Peyer's patch (tissue), 4 donors: ENCODE measurements at regions not wholly inside any gene's neighbourhood (a gene's known extent, or its start where the extent isn't known, plus 50 kb on each side); places are given as distances from the start of the nearest gene placed in this dataset.

Experiments used
- DNase-seq, 3 donors: peaks; one replicate each; pipeline ENCODE4 v3.0.0-alpha.2; 2017 to 2019
- H3K27ac ChIP-seq, 4 donors: fragments of 200-600 bp; sonication (generic); one replicate each; pipeline ENCODE4 v1.5.1; 2016 to 2019
- H3K27me3 ChIP-seq, 2 donors: fragments of 200-600 bp; sonication (generic); one replicate each; pipeline ENCODE4 v1.5.1; 2019
- H3K36me3 ChIP-seq, 3 donors: fragments of 200-600 bp; sonication (generic); one replicate each; pipeline ENCODE4 v1.5.1; 2016 to 2019
- H3K4me1 ChIP-seq, 4 donors: fragments of 200-600 bp; sonication (generic); one replicate each; pipeline ENCODE4 v1.5.1; 2016 to 2019
- H3K4me3 ChIP-seq, 4 donors: fragments of 200-600 bp; sonication (generic); 1 replicate in 3 of 4; 2 replicates in 1 of 4; pipeline ENCODE4 v1.5.1; 2016 to 2019; ENCODE audit warnings: mild to moderate bottlenecking in 1 of 4
- H3K9me3 ChIP-seq, 4 donors: fragments of 200-600 bp; sonication (generic); one replicate each; pipeline ENCODE4 v1.5.1; 2016 to 2019; ENCODE audit warnings: mild to moderate bottlenecking in 1 of 4
- POLR2A ChIP-seq, 2 donors: fragments of 450-650 bp; IDR thresholded peaks; one replicate each; pipeline ENCODE4 v1.5.1; 2017; ENCODE audit warnings: antibody characterized with exemption in 2 of 2, mild to moderate bottlenecking in 2 of 2, moderate library complexity in 2 of 2
- TF ChIP-seq, protein P1 (sequence below), 6 experiments: fragments of 450-650 bp in 4 of 6; fragments of 200-600 bp in 2 of 6; sonication (generic) in 1 of 6; IDR thresholded peaks; one replicate each; pipeline ENCODE4 v1.5.1; 2017 to 2019; ENCODE audit warnings: antibody characterized with exemption in 6 of 6, mild to moderate bottlenecking in 3 of 6, moderate library complexity in 1 of 6

DNA sequence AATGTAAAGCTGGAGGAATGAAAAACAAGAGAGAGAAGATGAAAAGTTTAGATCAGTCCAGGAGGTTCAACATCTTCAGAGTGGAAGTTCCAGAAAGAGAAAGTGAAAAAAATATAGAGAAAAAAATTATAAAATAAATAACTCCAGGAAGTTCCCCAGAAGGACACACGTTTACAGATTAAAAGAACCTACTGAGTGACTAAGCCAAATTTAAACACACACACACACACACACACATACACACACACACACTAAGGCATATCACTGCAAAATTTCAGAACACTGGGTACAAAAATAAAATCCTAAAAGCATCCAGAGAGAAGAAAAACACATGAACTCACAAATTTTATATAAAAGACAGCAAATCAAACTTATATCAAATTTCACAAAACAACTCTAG, 85.9 kb upstream of the PMAIP1 start:
- TF ChIP-seq POLR2A (IDR thresholded peaks at IDR 0.05): no peak
- TF ChIP-seq, protein P1, sequence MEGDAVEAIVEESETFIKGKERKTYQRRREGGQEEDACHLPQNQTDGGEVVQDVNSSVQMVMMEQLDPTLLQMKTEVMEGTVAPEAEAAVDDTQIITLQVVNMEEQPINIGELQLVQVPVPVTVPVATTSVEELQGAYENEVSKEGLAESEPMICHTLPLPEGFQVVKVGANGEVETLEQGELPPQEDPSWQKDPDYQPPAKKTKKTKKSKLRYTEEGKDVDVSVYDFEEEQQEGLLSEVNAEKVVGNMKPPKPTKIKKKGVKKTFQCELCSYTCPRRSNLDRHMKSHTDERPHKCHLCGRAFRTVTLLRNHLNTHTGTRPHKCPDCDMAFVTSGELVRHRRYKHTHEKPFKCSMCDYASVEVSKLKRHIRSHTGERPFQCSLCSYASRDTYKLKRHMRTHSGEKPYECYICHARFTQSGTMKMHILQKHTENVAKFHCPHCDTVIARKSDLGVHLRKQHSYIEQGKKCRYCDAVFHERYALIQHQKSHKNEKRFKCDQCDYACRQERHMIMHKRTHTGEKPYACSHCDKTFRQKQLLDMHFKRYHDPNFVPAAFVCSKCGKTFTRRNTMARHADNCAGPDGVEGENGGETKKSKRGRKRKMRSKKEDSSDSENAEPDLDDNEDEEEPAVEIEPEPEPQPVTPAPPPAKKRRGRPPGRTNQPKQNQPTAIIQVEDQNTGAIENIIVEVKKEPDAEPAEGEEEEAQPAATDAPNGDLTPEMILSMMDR (IDR thresholded peaks at IDR 0.05): no peak
- Histone ChIP-seq H3K4me1 (no peaks in the 10 kb centered on the region), H3K36me3 (no peaks in the 10 kb centered on the region), H3K9me3 (no peaks in the 10 kb centered on the region), H3K27ac (no peak overlapping the region), H3K27me3 (no peaks in the 10 kb centered on the region), H3K4me3 (no peak overlapping the region)
- no peak for DNase-seq

DNA sequence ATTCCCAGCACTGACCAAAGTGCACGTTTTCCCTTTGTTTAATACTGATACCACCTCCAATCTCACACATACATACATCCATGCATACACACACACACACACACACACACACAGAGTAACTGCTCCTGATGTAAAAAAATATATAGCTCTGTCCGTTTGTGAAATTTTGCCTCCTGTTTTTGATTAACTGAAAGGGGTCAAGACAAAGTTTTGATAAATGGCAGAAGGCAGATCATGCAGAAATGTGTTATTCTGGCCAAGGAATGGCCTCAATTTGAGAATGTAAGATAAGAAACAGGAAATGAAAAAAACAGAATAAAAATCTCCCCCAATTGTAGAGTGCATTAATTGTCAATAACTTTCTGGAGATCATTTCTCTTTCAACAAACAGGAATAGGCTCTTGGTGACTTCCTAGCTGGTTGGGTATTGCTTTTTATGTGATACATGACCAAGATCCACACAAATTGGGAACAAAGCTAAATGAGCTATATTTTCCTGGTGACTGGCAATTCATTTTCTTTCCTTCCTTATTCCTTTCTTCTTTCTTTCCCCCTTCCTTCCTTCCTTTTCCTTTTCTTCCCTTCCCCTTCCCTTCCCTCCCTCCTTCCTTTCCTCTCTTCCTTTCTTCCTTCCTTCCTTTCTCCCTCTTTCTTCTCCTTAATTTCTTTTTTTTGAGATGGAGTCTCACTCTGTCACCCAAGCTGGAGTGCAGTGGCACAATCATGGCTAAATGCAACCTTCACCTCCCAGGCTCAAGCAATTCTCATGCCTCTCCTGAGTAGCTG, 88.9 kb upstream of the PMAIP1 start:
- no peaks in the 10 kb centered on the region for H3K27me3 ChIP-seq
- TF ChIP-seq, protein P1 (IDR thresholded peaks at IDR 0.05): no peak
- TF ChIP-seq POLR2A (IDR thresholded peaks at IDR 0.05): no peak
- H3K4me3 ChIP-seq: no peak overlapping the region
- no peak overlapping the region for H3K27ac ChIP-seq
- no peaks in the 10 kb centered on the region for H3K9me3 ChIP-seq
- no peak for DNase-seq
- no peaks in the 10 kb centered on the region for H3K4me1 ChIP-seq
- H3K36me3 ChIP-seq: no peaks in the 10 kb centered on the region

DNA sequence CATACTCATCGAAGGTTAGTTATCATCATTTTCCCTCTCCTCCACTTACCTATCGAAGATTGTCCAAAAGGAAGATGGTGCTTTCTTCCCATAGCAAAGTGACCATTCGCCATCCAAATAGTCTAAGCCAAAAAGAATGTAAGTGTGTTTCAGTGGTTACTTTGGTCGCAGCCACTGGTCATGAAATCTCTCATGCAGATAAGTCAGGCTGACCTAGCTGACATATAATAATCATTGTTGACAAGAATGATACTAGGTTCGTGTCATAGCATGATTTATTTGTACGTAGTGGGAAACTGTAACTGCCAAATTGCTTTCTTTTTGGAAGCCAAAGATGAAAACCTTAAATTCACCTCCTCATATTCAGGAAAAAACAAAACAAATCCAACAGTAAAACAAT, 89.6 kb upstream of the PMAIP1 start:
- no peak for DNase-seq
- no peak for TF ChIP-seq POLR2A (IDR thresholded peaks at IDR 0.05)
- TF ChIP-seq, protein P1 (IDR thresholded peaks at IDR 0.05): no peak

GRCh38 chr18:59802031-59802430, 97.8 kb upstream of the PMAIP1 start:
- H3K4me3 ChIP-seq: no peak overlapping the region
- no peaks in the 10 kb centered on the region for H3K36me3 ChIP-seq
- no peaks in the 10 kb centered on the region for H3K27me3 ChIP-seq
- no peak for TF ChIP-seq POLR2A (IDR thresholded peaks at IDR 0.05)
- TF ChIP-seq, protein P1 (IDR thresholded peaks at IDR 0.05): no peak
- H3K9me3 ChIP-seq: no peaks in the 10 kb centered on the region
- no peak overlapping the region for H3K27ac ChIP-seq
- DNase-seq: no peak
- H3K4me1 ChIP-seq: no peaks in the 10 kb centered on the region

More for the DNA sequence above, 89.6 kb upstream of the PMAIP1 start:
- H3K4me3 ChIP-seq: no peak overlapping the region
- no peaks in the 10 kb centered on the region for H3K9me3 ChIP-seq
- H3K4me1 ChIP-seq: no peaks in the 10 kb centered on the region
- no peak overlapping the region for H3K27ac ChIP-seq
- no peaks in the 10 kb centered on the region for H3K27me3 ChIP-seq
- no peaks in the 10 kb centered on the region for H3K36me3 ChIP-seq

DNA sequence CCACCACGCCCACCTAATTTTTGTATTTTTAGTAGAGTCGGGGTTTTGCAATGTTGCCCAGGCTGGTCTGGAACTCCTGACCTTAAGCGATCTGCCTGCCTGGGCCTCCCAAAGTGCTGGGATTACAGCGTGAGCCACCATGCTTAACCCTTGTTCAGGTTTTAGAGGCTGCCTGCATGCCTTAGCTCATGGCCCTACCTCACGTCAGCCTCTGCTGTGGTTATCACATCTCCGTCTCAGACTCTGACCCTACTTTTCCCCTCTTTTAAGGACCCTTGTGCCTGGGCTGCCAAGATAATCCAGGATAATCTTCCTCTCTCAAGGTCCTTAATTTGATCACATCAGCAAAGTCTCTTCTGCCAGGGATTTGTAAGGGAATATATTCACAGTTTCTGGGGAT, 98.2 kb upstream of the PMAIP1 start:
- Histone ChIP-seq H3K4me3 (no peak overlapping the region), H3K27me3 (no peaks in the 10 kb centered on the region), H3K36me3 (no peaks in the 10 kb centered on the region), H3K4me1 (no peaks in the 10 kb centered on the region), H3K9me3 (no peaks in the 10 kb centered on the region), H3K27ac (no peak overlapping the region)
- TF ChIP-seq POLR2A (IDR thresholded peaks at IDR 0.05): no peak
- TF ChIP-seq, protein P1 (IDR thresholded peaks at IDR 0.05): no peak
- no peak for DNase-seq
